Erythroblast (primary cell): ENCODE measurements at regions not wholly inside any gene's neighbourhood (a gene's known extent, or its start where the extent isn't known, plus 50 kb on each side); places are given as distances from the start of the nearest gene placed in this dataset.

Experiments used
- GATA1 ChIP-seq: IDR thresholded peaks from 2 replicates; pipeline ENCODE4 v1.6.1; 2011; ENCODE audit warnings: low read depth, mild to moderate bottlenecking, control low read depth, low read length, moderate library complexity
- POLR2A ChIP-seq: IDR thresholded peaks from 2 replicates; pipeline ENCODE4 v1.6.1; 2011; ENCODE audit warnings: mild to moderate bottlenecking, low read length

GRCh38 chr10:130335336-130335735 is 199.1 kb downstream of the GLRX3 start:
- TF ChIP-seq POLR2A (no peak), GATA1 (no peak)
